ENCODE measurements at regions not wholly inside any gene's neighbourhood (a gene's known extent, or its start where the extent isn't known, plus 50 kb on each side); places are given as distances from the start of the nearest gene placed in this dataset.

GRCh38 chr22:27672721-27673418 lies 128.7 kb downstream of the MN1 start:
- no peak for TF ChIP-seq CTCF (IDR thresholded peaks at IDR 0.05)
- no peak for TF ChIP-seq POLR2A (IDR thresholded peaks at IDR 0.05)

Measured in adrenal gland (tissue), 5 donors.